GM19023 (cell line): ENCODE measurements at regions not wholly inside any gene's neighbourhood (a gene's known extent, or its start where the extent isn't known, plus 50 kb on each side); places are given as distances from the start of the nearest gene placed in this dataset.

Experiments used
- ATAC-seq: cut with Tn5 transposase; IDR thresholded peaks from one replicate; pipeline ENCODE4 v1.9.1; 2021; ENCODE audit warnings: mild to moderate bottlenecking, moderate library complexity; ENCODE audit not compliant: unreplicated experiment

- ATAC-seq: no peak
These were observed 134.7 kb upstream of the AGR3 start for GRCh38 chr7:17016402-17017010.

GRCh38 chr7:17019106-17019505 lies 137.3 kb upstream of the AGR3 start:
- no peak for ATAC-seq

GRCh38 chr7:17020250-17020649 lies 138.5 kb upstream of the AGR3 start:
- no peak for ATAC-seq

GRCh38 chr7:17021205-17021604 lies 139.4 kb upstream of the AGR3 start:
- ATAC-seq: no peak

GRCh38 chr7:17022920-17023319 lies 141.1 kb upstream of the AGR3 start:
- ATAC-seq: no peak

- ATAC-seq: no peak
These were observed 144.5 kb upstream of the AGR3 start for GRCh38 chr7:17026269-17026668.

GRCh38 chr7:17027143-17027788 lies 145.5 kb upstream of the AGR3 start:
- ATAC-seq: no peak

GRCh38 chr7:17027789-17028152 lies 146.0 kb upstream of the AGR3 start:
- no peak for ATAC-seq

GRCh38 chr7:17029150-17029549 lies 147.4 kb upstream of the AGR3 start:
- no peak for ATAC-seq

GRCh38 chr7:17030559-17030958 lies 148.8 kb upstream of the AGR3 start:
- no peak for ATAC-seq

GRCh38 chr7:17031906-17032551 lies 150.2 kb upstream of the AGR3 start:
- no peak for ATAC-seq

GRCh38 chr7:17033245-17033644 lies 151.5 kb upstream of the AGR3 start:
- no peak for ATAC-seq

GRCh38 chr7:17036584-17036983 lies 154.8 kb upstream of the AGR3 start:
- no peak for ATAC-seq

GRCh38 chr7:17037356-17037755 lies 155.6 kb upstream of the AGR3 start:
- no peak for ATAC-seq

GRCh38 chr7:17038160-17038782 lies 156.5 kb upstream of the AGR3 start:
- no peak for ATAC-seq

GRCh38 chr7:17038783-17039170 lies 157.0 kb upstream of the AGR3 start:
- no peak for ATAC-seq

GRCh38 chr7:17039372-17039771 lies 157.6 kb upstream of the AGR3 start:
- ATAC-seq: no peak

GRCh38 chr7:17040716-17041115 lies 158.9 kb upstream of the AGR3 start:
- no peak for ATAC-seq

GRCh38 chr7:17041324-17041723 lies 159.5 kb upstream of the AGR3 start:
- no peak for ATAC-seq

- no peak for ATAC-seq
These were observed 160.4 kb upstream of the AGR3 start for GRCh38 chr7:17042211-17042610.

- ATAC-seq: no peak
These were observed 161.5 kb upstream of the AGR3 start for GRCh38 chr7:17043012-17043877.
